ENCODE measurements at regions not wholly inside any gene's neighbourhood (a gene's known extent, or its start where the extent isn't known, plus 50 kb on each side); places are given as distances from the start of the nearest gene placed in this dataset.

GRCh38 chr12:124713041-124713435 lies 145.6 kb upstream of the NCOR2 start:
- TF ChIP-seq, protein P1, sequence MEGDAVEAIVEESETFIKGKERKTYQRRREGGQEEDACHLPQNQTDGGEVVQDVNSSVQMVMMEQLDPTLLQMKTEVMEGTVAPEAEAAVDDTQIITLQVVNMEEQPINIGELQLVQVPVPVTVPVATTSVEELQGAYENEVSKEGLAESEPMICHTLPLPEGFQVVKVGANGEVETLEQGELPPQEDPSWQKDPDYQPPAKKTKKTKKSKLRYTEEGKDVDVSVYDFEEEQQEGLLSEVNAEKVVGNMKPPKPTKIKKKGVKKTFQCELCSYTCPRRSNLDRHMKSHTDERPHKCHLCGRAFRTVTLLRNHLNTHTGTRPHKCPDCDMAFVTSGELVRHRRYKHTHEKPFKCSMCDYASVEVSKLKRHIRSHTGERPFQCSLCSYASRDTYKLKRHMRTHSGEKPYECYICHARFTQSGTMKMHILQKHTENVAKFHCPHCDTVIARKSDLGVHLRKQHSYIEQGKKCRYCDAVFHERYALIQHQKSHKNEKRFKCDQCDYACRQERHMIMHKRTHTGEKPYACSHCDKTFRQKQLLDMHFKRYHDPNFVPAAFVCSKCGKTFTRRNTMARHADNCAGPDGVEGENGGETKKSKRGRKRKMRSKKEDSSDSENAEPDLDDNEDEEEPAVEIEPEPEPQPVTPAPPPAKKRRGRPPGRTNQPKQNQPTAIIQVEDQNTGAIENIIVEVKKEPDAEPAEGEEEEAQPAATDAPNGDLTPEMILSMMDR (conservative IDR thresholded peaks at IDR 0.05; ENCODE audit: low read depth, low read length) = no peak
- TF ChIP-seq POLR2A (IDR thresholded peaks at IDR 0.05; ENCODE audit: low read depth, low read length) (no peak), MAZ (IDR thresholded peaks at IDR 0.05; ENCODE audit: borderline replicate concordance, low read depth, low read length) (no peak), ELK1 (IDR thresholded peaks at IDR 0.05; ENCODE audit: borderline replicate concordance, low read depth, low read length) (no peak), RFX5 (IDR thresholded peaks at IDR 0.05; ENCODE audit: low read depth, low read length) (no peak), CEBPB (IDR thresholded peaks at IDR 0.05; ENCODE audit: low read depth, low read length) (no peak), RAD21 (IDR thresholded peaks at IDR 0.05; ENCODE audit: low read length) (no peak), CHD1 (IDR thresholded peaks at IDR 0.05; ENCODE audit: low read depth, low read length) (no peak), MXI1 (IDR thresholded peaks at IDR 0.05; ENCODE audit: borderline replicate concordance, low read depth, low read length) (no peak), RCOR1 (IDR thresholded peaks at IDR 0.05; ENCODE audit: insufficient replicate concordance, low read length) (no peak)
- TF ChIP-seq, protein P2, sequence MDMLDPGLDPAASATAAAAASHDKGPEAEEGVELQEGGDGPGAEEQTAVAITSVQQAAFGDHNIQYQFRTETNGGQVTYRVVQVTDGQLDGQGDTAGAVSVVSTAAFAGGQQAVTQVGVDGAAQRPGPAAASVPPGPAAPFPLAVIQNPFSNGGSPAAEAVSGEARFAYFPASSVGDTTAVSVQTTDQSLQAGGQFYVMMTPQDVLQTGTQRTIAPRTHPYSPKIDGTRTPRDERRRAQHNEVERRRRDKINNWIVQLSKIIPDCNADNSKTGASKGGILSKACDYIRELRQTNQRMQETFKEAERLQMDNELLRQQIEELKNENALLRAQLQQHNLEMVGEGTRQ (IDR thresholded peaks at IDR 0.05; ENCODE audit: low read depth, low read length) = no peak

All from IMR-90 (cell line).